H9 (cell line): ENCODE measurements at regions not wholly inside any gene's neighbourhood (a gene's known extent, or its start where the extent isn't known, plus 50 kb on each side); places are given as distances from the start of the nearest gene placed in this dataset.

ENCODE experiments used
- DNase-seq: peaks from one replicate; pipeline ENCODE4 v3.0.0-alpha.2; 2017
- H2AFZ ChIP-seq: one replicate; pipeline ENCODE4 v1.6.1; 2013; ENCODE audit warnings: mild to moderate bottlenecking, low read length, control low read depth, moderate library complexity
- H2AK5ac ChIP-seq: 2 replicates; pipeline ENCODE4 v1.6.1; 2013; ENCODE audit warnings: low read length, control low read depth, mixed read lengths; ENCODE audit not compliant: insufficient read length
- H2BK120ac ChIP-seq: one replicate; pipeline ENCODE4 v1.6.1; 2013; ENCODE audit warnings: low read depth, mild to moderate bottlenecking, low read length, control low read depth, inconsistent platforms; ENCODE audit not compliant: poor library complexity, severe bottlenecking
- H2BK12ac ChIP-seq: 2 replicates; pipeline ENCODE4 v1.6.1; 2013; ENCODE audit warnings: low read length, control low read depth, mixed read lengths, low read depth; ENCODE audit not compliant: insufficient read length
- H2BK15ac ChIP-seq: 2 replicates; pipeline ENCODE4 v1.6.1; 2013; ENCODE audit warnings: low read depth, low read length, control low read depth
- H2BK20ac ChIP-seq: one replicate; pipeline ENCODE4 v1.6.1; 2013; ENCODE audit warnings: low read depth, mild to moderate bottlenecking, low read length, control low read depth, inconsistent platforms; ENCODE audit not compliant: poor library complexity, severe bottlenecking
- H2BK5ac ChIP-seq: 2 replicates; pipeline ENCODE4 v1.6.1; 2013; ENCODE audit warnings: low read length, control low read depth, mixed read lengths; ENCODE audit not compliant: insufficient read length
- H3K14ac ChIP-seq: 2 replicates; pipeline ENCODE4 v1.6.1; 2013; ENCODE audit warnings: low read length, control low read depth; ENCODE audit not compliant: insufficient read depth
- H3K18ac ChIP-seq: 2 replicates; pipeline ENCODE4 v1.6.1; 2013; ENCODE audit warnings: low read depth, mild to moderate bottlenecking, mixed read lengths, low read length, control low read depth; ENCODE audit not compliant: insufficient read length
- H3K23ac ChIP-seq: 2 replicates; pipeline ENCODE4 v1.6.1; 2013; ENCODE audit warnings: low read length, control low read depth, mixed read lengths, low read depth; ENCODE audit not compliant: insufficient read length
- H3K23me2 ChIP-seq: 2 replicates; pipeline ENCODE4 v1.6.1; 2013; ENCODE audit warnings: low read depth, mild to moderate bottlenecking, mixed read lengths, low read length, control low read depth; ENCODE audit not compliant: insufficient read length, poor library complexity, severe bottlenecking
- H3K27ac ChIP-seq: 2 replicates; pipeline ENCODE4 v1.5.1; 2013; ENCODE audit warnings: low read length, control low read depth, mixed read lengths, low read depth; ENCODE audit not compliant: insufficient read length
- H3K27me3 ChIP-seq: 2 replicates; pipeline ENCODE4 v1.6.1; 2013; ENCODE audit warnings: low read length, control low read depth, inconsistent platforms; ENCODE audit not compliant: insufficient read depth
- H3K4ac ChIP-seq: 2 replicates; pipeline ENCODE4 v1.6.1; 2013; ENCODE audit warnings: low read depth, mild to moderate bottlenecking, control low read depth, inconsistent platforms, low read length, moderate library complexity
- H3K4me1 ChIP-seq: 2 replicates; pipeline ENCODE4 v1.6.1; 2013; ENCODE audit warnings: low read length, control low read depth, inconsistent platforms; ENCODE audit not compliant: insufficient read depth
- H3K4me2 ChIP-seq: 2 replicates; pipeline ENCODE4 v1.6.1; 2013; ENCODE audit warnings: low read length, control low read depth, mixed read lengths; ENCODE audit not compliant: insufficient read length, insufficient read depth
- H3K56ac ChIP-seq: 2 replicates; pipeline ENCODE4 v1.6.1; 2013; ENCODE audit warnings: low read depth, mild to moderate bottlenecking, mixed read lengths, low read length, control low read depth; ENCODE audit not compliant: insufficient read length
- H3K79me1 ChIP-seq: 2 replicates; pipeline ENCODE4 v1.6.1; 2013; ENCODE audit warnings: low read depth, mild to moderate bottlenecking, moderate library complexity, low read length, control low read depth, inconsistent platforms; ENCODE audit not compliant: insufficient read depth, poor library complexity, severe bottlenecking
- H3K79me2 ChIP-seq: 2 replicates; pipeline ENCODE4 v1.6.1; 2013; ENCODE audit warnings: low read length, control low read depth, inconsistent platforms; ENCODE audit not compliant: insufficient read depth
- H3K9ac ChIP-seq: 2 replicates; pipeline ENCODE4 v1.6.1; 2013; ENCODE audit warnings: low read length, control low read depth, mixed read lengths; ENCODE audit not compliant: insufficient read length; ENCODE audit errors: extremely low read depth
- H3K9me3 ChIP-seq: one replicate; pipeline ENCODE4 v1.6.1; 2013; ENCODE audit warnings: low read depth, low read length, inconsistent platforms; ENCODE audit not compliant: control insufficient read depth
- H3T11ph ChIP-seq: one replicate; pipeline ENCODE4 v1.6.1; 2013; ENCODE audit warnings: mild to moderate bottlenecking, low read length, control low read depth, inconsistent platforms
- H4K20me1 ChIP-seq: one replicate; pipeline ENCODE4 v1.6.1; 2013; ENCODE audit not compliant: control insufficient read depth, insufficient read length, insufficient read depth
- H4K5ac ChIP-seq: 2 replicates; pipeline ENCODE4 v1.6.1; 2013; ENCODE audit warnings: low read depth, mild to moderate bottlenecking, mixed read lengths, low read length, control low read depth; ENCODE audit not compliant: insufficient read length
- H4K8ac ChIP-seq: replicated peaks from 2 replicates; pipeline ENCODE4 v1.6.1; 2013; ENCODE audit warnings: low read length, control low read depth, mixed read lengths, low read depth; ENCODE audit not compliant: insufficient read length
- H4K91ac ChIP-seq: 2 replicates; pipeline ENCODE4 v1.6.1; 2013; ENCODE audit warnings: low read depth, mild to moderate bottlenecking, moderate library complexity, mixed read lengths, low read length, control low read depth; ENCODE audit not compliant: insufficient read length
- H3K27ac Mint-ChIP-seq, 3 experiments: 2 replicates in 2 of 3; 3 replicates in 1 of 3; pipeline ENCODE4 v1.8.0; 2020 to 2021; ENCODE audit warnings: mixed read lengths in 3 of 3, mild to moderate bottlenecking in 1 of 3, moderate library complexity in 1 of 3
- H3K27me3 Mint-ChIP-seq: 2 replicates; pipeline ENCODE4 v1.8.0; 2021; ENCODE audit warnings: low read depth, mild to moderate bottlenecking, moderate library complexity, mixed read lengths
- H3K36me3 Mint-ChIP-seq, 3 experiments: 2 replicates in 2 of 3; 3 replicates in 1 of 3; pipeline ENCODE4 v1.8.0; 2020 to 2021; ENCODE audit warnings: low read depth in 3 of 3, mixed read lengths in 3 of 3; ENCODE audit not compliant: insufficient read depth in 1 of 3
- H3K4me1 Mint-ChIP-seq, 2 experiments: 2 replicates each; pipeline ENCODE4 v1.8.0; 2020; ENCODE audit warnings: mixed read lengths in 2 of 2
- H3K4me3 Mint-ChIP-seq, 2 experiments: 2 replicates in 1 of 2; 3 replicates in 1 of 2; pipeline ENCODE4 v1.8.0; 2020 to 2021; ENCODE audit warnings: mild to moderate bottlenecking in 2 of 2, mixed read lengths in 2 of 2, moderate library complexity in 1 of 2
- H3K9me3 Mint-ChIP-seq, 2 experiments: 2 replicates in 1 of 2; 3 replicates in 1 of 2; pipeline ENCODE4 v1.8.0; 2020; ENCODE audit warnings: mild to moderate bottlenecking in 2 of 2, mixed read lengths in 2 of 2, moderate library complexity in 1 of 2
- CTCF ChIP-seq: fragments of 200-600 bp; sonication (generic); conservative IDR thresholded peaks from 3 replicates; pipeline ENCODE4 v1.8.0; 2021; ENCODE audit warnings: antibody characterized with exemption, mild to moderate bottlenecking

DNA sequence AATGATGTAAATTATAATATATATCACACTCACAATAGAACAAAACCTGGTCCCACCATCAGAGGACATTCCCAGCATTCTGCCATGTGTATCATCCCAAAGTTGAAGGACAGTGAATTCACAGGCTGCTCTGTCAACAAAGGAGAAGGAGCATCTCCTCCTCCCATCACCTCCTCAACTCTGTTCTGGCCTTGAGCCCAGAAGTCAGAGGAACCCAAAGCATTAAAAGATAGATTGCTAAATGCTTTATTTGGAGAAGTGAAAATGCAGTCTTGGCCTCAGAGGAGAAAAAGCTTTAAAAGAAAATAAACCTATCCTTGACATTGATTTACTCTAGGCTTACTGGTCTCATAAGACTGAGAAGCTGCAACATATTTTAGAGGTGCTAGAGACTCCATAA lies 268.8 kb upstream of the RASGEF1B start:
- no peak overlapping the region for H2AK5ac ChIP-seq
- H3K14ac ChIP-seq = no peak overlapping the region
- H2BK15ac ChIP-seq = no peak overlapping the region
- Mint-ChIP-seq H3K36me3 (no peaks in the 10 kb centered on the region), H3K27me3 (no peaks in the 10 kb centered on the region; the same call in 1 of the 2 replicates), H3K4me3 (no peak overlapping the region), H3K9me3 (no peaks in the 10 kb centered on the region), H3K27ac (no peak overlapping the region), H3K4me1 (peaks cover 6 to 9% of the 10 kb centered on the region in 2 experiments)
- H3K79me1 ChIP-seq = no peaks in the 10 kb centered on the region
- no peak for TF ChIP-seq CTCF
- H3K4ac ChIP-seq = no peak overlapping the region
- H2BK5ac ChIP-seq = no peak overlapping the region
- no peak overlapping the region for H3K23ac ChIP-seq
- no peak overlapping the region for H2AFZ ChIP-seq
- H4K91ac ChIP-seq = no peak overlapping the region
- H3K18ac ChIP-seq = no peak overlapping the region
- no peak overlapping the region for H3T11ph ChIP-seq
- H4K5ac ChIP-seq = no peak overlapping the region
- H3K27me3 ChIP-seq = no peaks in the 10 kb centered on the region
- H4K20me1 ChIP-seq = no peaks in the 10 kb centered on the region
- no peak overlapping the region for H3K56ac ChIP-seq
- H2BK20ac ChIP-seq = no peak overlapping the region
- no peaks in the 10 kb centered on the region for H3K9me3 ChIP-seq
- H2BK120ac ChIP-seq = no peak overlapping the region
- no peaks in the 10 kb centered on the region for H3K4me1 ChIP-seq
- no peak overlapping the region for H3K27ac ChIP-seq
- H3K23me2 ChIP-seq = no peaks in the 10 kb centered on the region
- DNase-seq = no peak
- H3K79me2 ChIP-seq = no peaks in the 10 kb centered on the region
- H3K9ac ChIP-seq = no peak overlapping the region
- no peak overlapping the region for H3K4me2 ChIP-seq
- no peak overlapping the region for H2BK12ac ChIP-seq
- no peak overlapping the region for H4K8ac ChIP-seq
